GM19328 (cell line): ENCODE measurements at regions not wholly inside any gene's neighbourhood (a gene's known extent, or its start where the extent isn't known, plus 50 kb on each side); places are given as distances from the start of the nearest gene placed in this dataset.
"Not testable (repeated sequence)": the region's sequence is repeated elsewhere in the genome, so short reads cannot be mapped to it uniquely, and the experiment has no call there.

Source experiments
- ATAC-seq: cut with Tn5 transposase; IDR thresholded peaks from one replicate; pipeline ENCODE4 v1.9.1; 2021; ENCODE audit warnings: mild to moderate bottlenecking, moderate library complexity; ENCODE audit not compliant: unreplicated experiment

- no peak for ATAC-seq
Measured at GRCh38 chr3:5035113-5035512, 55.9 kb downstream of the BHLHE40 start.

- no peak for ATAC-seq
Measured at GRCh38 chr3:5035692-5036391, 56.6 kb downstream of the BHLHE40 start.

GRCh38 chr3:5036392-5036766 lies 57.1 kb downstream of the BHLHE40 start:
- no peak for ATAC-seq

GRCh38 chr3:5036858-5037257 lies 57.6 kb downstream of the BHLHE40 start:
- ATAC-seq, result no peak

- no peak for ATAC-seq
Measured at GRCh38 chr3:5039585-5039984, 60.3 kb downstream of the BHLHE40 start.

- ATAC-seq, result no peak
Measured at GRCh38 chr3:5041315-5041714, 62.1 kb downstream of the BHLHE40 start.

- ATAC-seq, result no peak
Measured at GRCh38 chr3:5045961-5046360, 66.7 kb downstream of the BHLHE40 start.

GRCh38 chr3:5047764-5048419 lies 68.7 kb downstream of the BHLHE40 start:
- ATAC-seq, result no peak

GRCh38 chr3:5051772-5052171 lies 70.3 kb upstream of the ARL8B start:
- ATAC-seq, result no peak

GRCh38 chr3:5052247-5052646 lies 69.8 kb upstream of the ARL8B start:
- no peak for ATAC-seq

GRCh38 chr3:5053021-5053831 lies 68.9 kb upstream of the ARL8B start:
- no peak for ATAC-seq

GRCh38 chr3:5054098-5054497 lies 68.0 kb upstream of the ARL8B start:
- ATAC-seq, result no peak

GRCh38 chr3:5054579-5054978 lies 67.5 kb upstream of the ARL8B start:
- ATAC-seq, result not testable (repeated sequence)

GRCh38 chr3:5055357-5056110 lies 66.6 kb upstream of the ARL8B start:
- no peak for ATAC-seq

GRCh38 chr3:5056111-5056391 lies 66.0 kb upstream of the ARL8B start:
- ATAC-seq, result no peak

- no peak for ATAC-seq
Measured at GRCh38 chr3:5057272-5057671, 64.8 kb upstream of the ARL8B start.

GRCh38 chr3:5057857-5058324 lies 64.2 kb upstream of the ARL8B start:
- ATAC-seq, result peak; percentile 82

GRCh38 chr3:5058471-5058951 lies 63.6 kb upstream of the ARL8B start:
- ATAC-seq, result no peak

GRCh38 chr3:5059782-5060181 lies 62.3 kb upstream of the ARL8B start:
- no peak for ATAC-seq

GRCh38 chr3:5061218-5061569 lies 60.9 kb upstream of the ARL8B start:
- no peak for ATAC-seq

GRCh38 chr3:5063724-5064123 lies 58.4 kb upstream of the ARL8B start:
- ATAC-seq, result no peak
